Hepatocyte (in vitro differentiated cells): ENCODE measurements at regions not wholly inside any gene's neighbourhood (a gene's known extent, or its start where the extent isn't known, plus 50 kb on each side); places are given as distances from the start of the nearest gene placed in this dataset.

ENCODE experiments used
- DNase-seq: peaks from one replicate; pipeline ENCODE4 v3.0.0-alpha.2; 2016; ENCODE audit warnings: low spot score
- H2AFZ ChIP-seq: fragments of 200-600 bp; sonication (generic); 2 replicates; pipeline ENCODE4 v1.6.0; 2016; ENCODE audit warnings: antibody characterized with exemption, mild to moderate bottlenecking
- H3K27ac ChIP-seq: fragments of 200-600 bp; sonication (generic); 2 replicates; pipeline ENCODE4 v1.5.1; 2016; ENCODE audit warnings: mild to moderate bottlenecking
- H3K27me3 ChIP-seq: fragments of 200-600 bp; sonication (generic); 2 replicates; pipeline ENCODE4 v1.6.1; 2016
- H3K36me3 ChIP-seq: fragments of 200-600 bp; sonication (generic); replicated peaks from 2 replicates; pipeline ENCODE4 v1.5.1; 2016; ENCODE audit warnings: low read depth; ENCODE audit not compliant: insufficient read depth
- H3K4me1 ChIP-seq: fragments of 200-600 bp; sonication (generic); 2 replicates; pipeline ENCODE4 v1.5.1; 2016; ENCODE audit warnings: mild to moderate bottlenecking, moderate library complexity; ENCODE audit not compliant: insufficient read depth
- H3K4me2 ChIP-seq: fragments of 200-600 bp; sonication (generic); 2 replicates; pipeline ENCODE4 v1.6.0; 2016
- H3K4me3 ChIP-seq: fragments of 200-600 bp; sonication (generic); 2 replicates; pipeline ENCODE4 v1.5.1; 2016; ENCODE audit warnings: mild to moderate bottlenecking
- H3K79me2 ChIP-seq: fragments of 200-600 bp; sonication (generic); 2 replicates; pipeline ENCODE4 v1.6.0; 2017; ENCODE audit warnings: mild to moderate bottlenecking
- H3K9me2 ChIP-seq: fragments of 200-600 bp; sonication (generic); replicated peaks from 2 replicates; pipeline ENCODE4 v1.6.0; 2017; ENCODE audit warnings: mild to moderate bottlenecking; ENCODE audit not compliant: insufficient read depth
- H3K9me3 ChIP-seq: fragments of 200-600 bp; sonication (generic); 2 replicates; pipeline ENCODE4 v1.5.1; 2016; ENCODE audit warnings: low read depth, mild to moderate bottlenecking
- H4K20me1 ChIP-seq: fragments of 200-600 bp; sonication (generic); 2 replicates; pipeline ENCODE4 v1.6.0; 2016; ENCODE audit warnings: mild to moderate bottlenecking; ENCODE audit not compliant: insufficient read depth, poor library complexity, severe bottlenecking
- CTCF ChIP-seq: fragments of 200-600 bp; sonication (generic); IDR thresholded peaks from 2 replicates; pipeline ENCODE4 v1.5.1; 2016; ENCODE audit warnings: antibody characterized with exemption, mild to moderate bottlenecking; ENCODE audit not compliant: poor library complexity
- EZH2 ChIP-seq: fragments of 200-600 bp; sonication (generic); IDR thresholded peaks from 2 replicates; pipeline ENCODE4 v1.6.1; 2016; ENCODE audit warnings: antibody characterized with exemption, mild to moderate bottlenecking, borderline replicate concordance
- EZH2phosphoT487 ChIP-seq: fragments of 200-600 bp; sonication (generic); IDR thresholded peaks from one replicate; pipeline ENCODE4 v1.6.1; 2018; ENCODE audit warnings: antibody characterized with exemption, mild to moderate bottlenecking, low read depth, moderate library complexity; ENCODE audit not compliant: unreplicated experiment, severe bottlenecking
- WGBS: methylation state at CpG from one replicate; pipeline ENCODE4 v1.1.6; 2016; ENCODE audit warnings: low lambda C conversion rate; ENCODE audit errors: missing lambda C conversion rate; 5-methylcytosine and 5-hydroxymethylcytosine counted together

GRCh38 chr2:190139371-190139770, 76.8 kb upstream of the MSTN start:
- Histone ChIP-seq H3K4me3 (no peak overlapping the region), H3K36me3 (no peaks in the 10 kb centered on the region), H3K27ac (no peak overlapping the region), H3K4me1 (no peaks in the 10 kb centered on the region), H3K4me2 (no peak overlapping the region), H3K79me2 (no peaks in the 10 kb centered on the region), H3K9me3 (no peaks in the 10 kb centered on the region), H3K9me2 (no peaks in the 10 kb centered on the region), H2AFZ (no peak overlapping the region), H3K27me3 (no peaks in the 10 kb centered on the region), H4K20me1 (no peaks in the 10 kb centered on the region)
- TF ChIP-seq EZH2phosphoT487 (no peak), EZH2 (no peak), CTCF (no peak)
- no peak for DNase-seq
- 93% methylated on average over 1 of the region's 1 CpG for WGBS

DNA sequence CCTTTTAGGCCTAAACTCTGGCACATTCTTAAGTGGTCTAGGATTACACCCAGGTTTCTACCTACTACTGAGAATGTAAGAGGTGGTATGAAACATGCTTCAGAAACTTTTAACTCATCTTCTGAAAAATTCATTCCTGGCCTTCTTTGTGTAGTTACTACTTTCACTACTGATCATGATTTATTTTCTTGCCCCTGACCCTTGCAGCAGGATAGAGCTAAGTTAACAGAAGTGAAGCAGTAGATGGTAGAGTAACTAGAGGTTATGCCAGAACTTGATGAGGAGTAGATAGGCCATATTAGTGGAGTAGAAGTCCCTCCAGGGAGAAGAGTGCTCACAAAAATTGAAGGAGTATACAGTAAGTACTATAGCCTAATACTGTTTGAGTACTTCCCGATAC, 75.5 kb upstream of the MSTN start:
- H3K4me1 ChIP-seq = no peaks in the 10 kb centered on the region
- no peak overlapping the region for H2AFZ ChIP-seq
- no peak overlapping the region for H3K4me2 ChIP-seq
- no peak for DNase-seq
- H3K79me2 ChIP-seq = no peaks in the 10 kb centered on the region
- no peak overlapping the region for H3K4me3 ChIP-seq
- no peak for TF ChIP-seq EZH2phosphoT487
- no peak for TF ChIP-seq EZH2
- TF ChIP-seq CTCF = no peak
- H3K27me3 ChIP-seq = no peaks in the 10 kb centered on the region
- no peaks in the 10 kb centered on the region for H3K36me3 ChIP-seq
- WGBS = 92% methylated on average over 1 of the region's 1 CpG
- H4K20me1 ChIP-seq = no peaks in the 10 kb centered on the region
- no peak overlapping the region for H3K27ac ChIP-seq
- no peaks in the 10 kb centered on the region for H3K9me2 ChIP-seq
- no peaks in the 10 kb centered on the region for H3K9me3 ChIP-seq

DNA sequence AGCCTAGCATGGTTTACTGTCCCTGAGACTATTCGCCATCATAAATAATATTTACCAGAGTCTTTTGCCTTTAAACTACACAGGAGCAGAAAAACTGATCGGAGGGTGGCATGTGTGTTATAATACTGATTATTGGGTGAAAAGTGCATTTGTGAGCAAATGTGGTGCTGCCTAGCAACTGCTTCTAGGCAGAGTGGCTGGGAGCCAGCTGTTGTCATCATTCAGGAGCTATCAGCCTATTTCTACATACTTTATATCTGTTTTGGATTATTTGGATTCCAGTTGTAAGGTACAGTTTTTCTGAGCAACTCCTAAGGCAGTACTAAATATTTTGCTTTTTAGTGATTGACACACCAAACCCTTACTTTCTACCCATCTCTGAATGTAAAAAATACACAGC, 75.0 kb upstream of the MSTN start:
- no peak for TF ChIP-seq CTCF
- no peak for TF ChIP-seq EZH2
- TF ChIP-seq EZH2phosphoT487 = no peak
- Histone ChIP-seq H3K27me3 (no peaks in the 10 kb centered on the region), H3K4me3 (no peak overlapping the region), H3K27ac (no peak overlapping the region), H3K36me3 (no peaks in the 10 kb centered on the region), H3K4me1 (no peaks in the 10 kb centered on the region), H3K9me3 (no peaks in the 10 kb centered on the region), H3K9me2 (no peaks in the 10 kb centered on the region), H3K4me2 (no peak overlapping the region), H3K79me2 (no peaks in the 10 kb centered on the region), H2AFZ (no peak overlapping the region), H4K20me1 (no peaks in the 10 kb centered on the region)
- WGBS = 87% methylated on average over 2 of the region's 2 CpGs
- no peak for DNase-seq

- H3K79me2 ChIP-seq = no peaks in the 10 kb centered on the region
- H3K4me3 ChIP-seq = no peak overlapping the region
- WGBS = 100% methylated on average over 2 of the region's 2 CpGs
- TF ChIP-seq CTCF (no peak), EZH2phosphoT487 (no peak), EZH2 (no peak)
- H3K9me3 ChIP-seq = peaks cover 3% of the 10 kb centered on the region
- H3K4me1 ChIP-seq = no peaks in the 10 kb centered on the region
- DNase-seq = no peak
- no peaks in the 10 kb centered on the region for H3K36me3 ChIP-seq
- no peak overlapping the region for H3K4me2 ChIP-seq
- H3K27me3 ChIP-seq = no peaks in the 10 kb centered on the region
- no peaks in the 10 kb centered on the region for H3K9me2 ChIP-seq
- no peaks in the 10 kb centered on the region for H4K20me1 ChIP-seq
- no peak overlapping the region for H2AFZ ChIP-seq
- H3K27ac ChIP-seq = peak overlapping the region; percentile 64
These were observed 74.3 kb upstream of the MSTN start for GRCh38 chr2:190136825-190137224.
